Left renal pelvis (tissue), 4 donors: ENCODE measurements at regions not wholly inside any gene's neighbourhood (a gene's known extent, or its start where the extent isn't known, plus 50 kb on each side); places are given as distances from the start of the nearest gene placed in this dataset.

Source experiments
- DNase-seq, 4 donors: peaks; one replicate each; pipeline ENCODE4 v3.0.0-alpha.2; 2013; ENCODE audit warnings: low read depth in 4 of 4, low spot score in 3 of 4

DNA sequence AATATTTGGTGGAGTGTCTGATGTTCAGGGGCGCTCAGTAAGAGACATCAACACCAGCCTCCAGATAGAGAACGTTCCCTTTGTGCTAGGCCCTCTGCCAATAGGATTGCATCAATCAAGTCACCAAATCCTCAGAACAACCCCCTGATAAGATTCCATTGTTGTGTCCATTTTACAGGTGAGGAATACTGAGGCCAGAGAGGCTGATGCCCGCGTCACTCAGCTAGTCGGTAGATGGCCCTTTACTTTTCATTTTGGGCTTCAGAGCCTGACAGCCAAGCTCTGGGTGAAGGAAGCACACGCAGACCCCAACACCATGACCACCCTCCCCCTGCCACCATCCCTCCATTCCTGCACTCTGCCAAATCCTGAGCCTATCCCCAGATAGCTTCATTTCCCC is 406.2 kb downstream of the PTPRU start:
- no peak for DNase-seq

GRCh38 chr1:29641921-29642320 is 405.6 kb downstream of the PTPRU start:
- no peak for DNase-seq

GRCh38 chr1:29640428-29640785 is 404.1 kb downstream of the PTPRU start:
- no peak for DNase-seq

- DNase-seq: no peak
Observed at GRCh38 chr1:29639741-29640427, 403.6 kb downstream of the PTPRU start.

- DNase-seq: no peak
Observed at GRCh38 chr1:29639156-29639736, 402.9 kb downstream of the PTPRU start.

DNA sequence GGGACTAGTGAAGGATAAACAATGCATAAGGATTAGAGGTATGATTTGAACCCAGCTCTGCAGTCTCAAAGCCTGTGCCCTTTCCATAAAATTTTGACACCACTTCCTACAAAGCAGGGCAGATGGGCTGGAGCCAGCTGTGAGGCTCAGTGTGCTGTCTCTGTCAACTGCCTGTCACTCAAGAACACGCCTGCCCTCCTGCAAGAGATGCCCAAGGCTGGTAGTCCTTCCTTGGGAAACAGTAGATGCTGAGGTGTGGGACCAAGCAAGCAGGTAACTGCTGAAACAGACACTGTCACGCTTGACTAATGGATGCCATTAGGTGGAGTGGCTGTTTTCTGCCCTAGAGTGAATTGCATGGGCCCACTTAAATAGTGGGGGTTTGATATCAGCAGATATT is 402.0 kb downstream of the PTPRU start:
- DNase-seq: no peak

- DNase-seq: no peak
Observed at GRCh38 chr1:29636936-29637335, 400.6 kb downstream of the PTPRU start.

- DNase-seq: no peak
Observed at GRCh38 chr1:29635501-29636263, 399.4 kb downstream of the PTPRU start.

DNA sequence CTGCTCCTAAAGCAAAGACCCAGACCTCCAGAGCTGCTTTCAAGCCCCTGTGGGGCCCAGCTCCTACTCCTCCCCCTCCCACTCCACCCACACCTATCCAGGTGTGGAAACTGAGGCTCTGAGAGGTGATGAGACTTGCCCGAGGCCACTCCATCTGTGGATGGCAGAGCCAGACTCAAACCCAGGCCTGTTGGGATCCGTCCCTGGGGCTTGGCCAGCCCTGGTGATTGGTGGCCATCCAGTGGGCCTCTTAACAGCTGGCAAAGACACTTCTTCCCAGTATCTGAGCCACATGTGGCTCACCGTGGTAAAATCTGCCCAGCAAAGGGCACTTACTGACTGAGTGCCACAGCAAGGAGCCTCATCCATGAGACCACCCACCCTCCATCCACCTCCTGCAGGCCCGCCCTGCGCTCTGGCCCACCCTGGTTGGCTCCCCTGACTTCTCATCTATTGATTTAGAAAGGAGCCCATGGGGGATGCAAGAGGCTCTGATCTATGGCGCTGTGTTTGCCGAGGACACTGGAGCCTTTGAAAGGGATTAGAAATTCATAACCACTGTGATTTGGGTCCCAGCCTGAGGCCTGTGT is 398.5 kb downstream of the PTPRU start:
- DNase-seq: no peak

- no peak for DNase-seq
Observed at GRCh38 chr1:29634324-29634723, 398.0 kb downstream of the PTPRU start.

GRCh38 chr1:29633771-29634170 is 397.4 kb downstream of the PTPRU start:
- no peak for DNase-seq

- DNase-seq: no peak
Observed at GRCh38 chr1:29632806-29633615, 396.7 kb downstream of the PTPRU start.

DNA sequence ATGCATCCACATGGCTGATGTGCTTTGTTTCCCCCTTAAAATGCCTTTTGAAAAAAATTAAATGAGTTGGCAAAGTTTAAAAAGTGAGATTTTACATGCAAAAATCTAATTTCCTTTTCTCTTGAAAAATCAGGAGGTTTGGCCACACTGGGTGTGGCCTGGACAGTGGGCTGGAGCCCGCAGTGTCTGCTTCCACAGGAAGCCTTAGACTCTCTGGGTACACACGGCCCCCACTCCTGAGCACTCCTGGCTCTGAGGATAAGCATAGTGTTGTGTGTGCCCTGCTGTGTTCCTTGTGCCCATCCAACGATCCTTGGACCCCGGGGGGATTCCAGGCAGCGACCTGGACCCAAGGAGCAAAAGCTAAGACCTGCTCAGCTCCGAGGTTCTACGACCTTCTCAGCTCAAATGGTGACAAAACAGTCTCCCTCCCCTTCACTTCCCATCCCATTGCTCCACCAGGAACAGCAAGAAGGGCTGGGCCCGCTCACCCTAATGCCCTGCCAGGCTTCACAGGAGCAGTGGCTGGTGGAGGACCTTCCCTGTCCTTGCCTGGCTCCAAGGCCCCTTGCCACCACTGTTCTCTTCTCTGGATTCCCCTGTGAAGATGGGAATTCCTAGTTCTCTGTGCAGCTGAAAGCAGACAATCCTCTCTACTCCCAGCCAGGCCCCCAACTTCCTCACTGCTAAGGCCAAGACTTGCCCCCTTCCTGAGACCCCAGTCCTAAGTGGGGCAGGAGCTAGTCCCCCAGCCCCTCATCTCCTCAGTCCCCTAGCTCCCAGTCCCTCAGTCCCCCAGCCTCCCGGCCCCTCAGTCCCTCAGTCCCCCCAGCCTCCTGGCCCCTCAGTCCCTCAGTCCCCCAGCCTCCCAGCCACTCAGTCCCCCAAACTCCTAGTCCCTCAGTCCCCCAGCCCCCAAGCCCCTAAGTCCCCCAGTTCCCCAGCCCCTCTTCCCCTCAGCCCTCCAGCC is 395.8 kb downstream of the PTPRU start:
- no peak for DNase-seq

DNA sequence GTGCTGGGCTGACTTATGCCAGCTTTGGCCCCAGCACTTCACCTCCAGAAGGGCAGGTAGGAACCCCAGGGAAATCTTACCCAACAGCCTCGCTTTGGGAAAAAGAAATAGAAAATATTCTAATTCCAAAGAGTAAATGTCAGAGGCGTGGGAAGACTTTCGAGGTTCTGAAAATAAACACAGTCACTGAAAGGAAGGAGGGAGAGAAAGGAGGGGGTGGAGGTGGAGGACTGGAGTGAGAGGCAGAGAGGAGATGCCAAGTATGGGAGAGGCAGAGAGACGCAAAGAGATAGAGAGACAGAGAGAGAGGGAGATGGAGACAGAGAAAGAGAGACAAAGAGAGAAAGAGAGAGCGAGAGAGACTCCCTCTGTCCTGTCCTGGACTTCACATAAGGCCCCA is 395.0 kb downstream of the PTPRU start:
- no peak for DNase-seq

DNA sequence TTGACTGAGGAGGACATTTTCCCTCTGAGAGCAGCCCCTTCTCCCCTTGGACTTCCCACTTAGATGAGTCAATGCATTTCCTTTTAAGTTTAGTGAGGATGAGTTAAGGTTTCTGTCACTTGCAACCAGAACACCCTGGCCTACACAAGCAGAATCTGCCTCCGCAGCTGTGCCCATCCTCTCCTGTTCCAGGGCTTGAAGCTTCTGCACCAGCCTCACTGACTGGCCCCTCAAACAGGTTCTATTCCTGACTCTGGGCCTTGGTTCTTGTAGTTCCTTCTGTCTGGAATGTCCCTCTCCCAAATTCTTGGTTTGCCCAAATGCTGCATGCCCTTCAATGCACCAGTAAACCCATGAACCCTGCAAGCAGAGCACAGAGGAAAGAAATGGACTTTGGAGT is 394.4 kb downstream of the PTPRU start:
- no peak for DNase-seq

- DNase-seq: no peak
Observed at GRCh38 chr1:29629814-29630516, 393.6 kb downstream of the PTPRU start.

DNA sequence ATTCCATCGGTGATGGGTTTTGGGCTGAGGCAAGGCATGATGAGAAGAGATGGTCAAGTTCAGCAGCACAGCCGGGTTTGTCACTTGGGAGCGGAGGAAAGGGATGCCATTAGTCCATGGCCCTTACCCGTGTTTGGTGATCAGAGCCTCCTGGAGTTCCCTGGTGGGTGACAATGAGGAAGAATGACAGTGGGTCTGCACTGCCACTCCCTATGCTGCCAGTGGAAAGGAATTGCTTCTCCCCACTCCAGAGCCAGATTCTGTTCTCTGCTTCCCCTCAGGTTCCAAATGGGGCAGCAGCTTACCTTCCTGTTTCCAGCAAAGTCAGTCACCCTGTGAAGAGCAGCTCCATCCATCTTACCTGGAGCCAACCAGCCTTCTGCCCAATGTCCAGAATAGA is 393.1 kb downstream of the PTPRU start:
- no peak for DNase-seq

DNA sequence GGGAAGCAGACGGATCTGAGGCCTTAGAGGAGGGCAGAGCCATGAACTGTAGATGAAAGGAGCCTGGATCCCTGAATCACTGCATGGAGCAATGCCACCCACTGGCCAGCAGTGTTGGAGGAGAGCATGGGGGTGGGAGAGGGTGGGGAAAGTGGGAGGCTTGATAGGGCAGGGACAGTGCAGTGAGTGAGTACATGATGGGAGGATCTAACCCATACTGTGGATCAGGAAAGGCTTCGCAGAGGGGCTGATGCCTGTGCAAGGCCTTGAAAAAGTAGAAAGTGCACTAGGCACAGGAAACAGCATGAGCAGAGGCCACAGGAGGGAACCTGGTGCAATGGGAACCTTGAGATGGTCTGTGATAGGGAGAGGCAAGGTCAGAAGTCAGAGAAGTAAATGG is 391.9 kb downstream of the PTPRU start:
- DNase-seq: no peak

GRCh38 chr1:29626726-29627125 is 390.4 kb downstream of the PTPRU start:
- DNase-seq: no peak
